Astrocyte (in vitro differentiated cells and primary cell): ENCODE measurements at regions not wholly inside any gene's neighbourhood (a gene's known extent, or its start where the extent isn't known, plus 50 kb on each side); places are given as distances from the start of the nearest gene placed in this dataset.

Experiments
- EZH2 ChIP-seq: IDR thresholded peaks from 2 replicates; pipeline ENCODE4 v1.6.1; 2012; ENCODE audit warnings: mild to moderate bottlenecking, low read length, inconsistent platforms; ENCODE audit not compliant: insufficient read depth
- TF ChIP-seq, protein P1 (sequence below): IDR thresholded peaks from 2 replicates; pipeline ENCODE4 v1.5.1; 2011; ENCODE audit warnings: low read depth, mild to moderate bottlenecking, inconsistent platforms, low read length, moderate library complexity; ENCODE audit not compliant: insufficient read depth

DNA sequence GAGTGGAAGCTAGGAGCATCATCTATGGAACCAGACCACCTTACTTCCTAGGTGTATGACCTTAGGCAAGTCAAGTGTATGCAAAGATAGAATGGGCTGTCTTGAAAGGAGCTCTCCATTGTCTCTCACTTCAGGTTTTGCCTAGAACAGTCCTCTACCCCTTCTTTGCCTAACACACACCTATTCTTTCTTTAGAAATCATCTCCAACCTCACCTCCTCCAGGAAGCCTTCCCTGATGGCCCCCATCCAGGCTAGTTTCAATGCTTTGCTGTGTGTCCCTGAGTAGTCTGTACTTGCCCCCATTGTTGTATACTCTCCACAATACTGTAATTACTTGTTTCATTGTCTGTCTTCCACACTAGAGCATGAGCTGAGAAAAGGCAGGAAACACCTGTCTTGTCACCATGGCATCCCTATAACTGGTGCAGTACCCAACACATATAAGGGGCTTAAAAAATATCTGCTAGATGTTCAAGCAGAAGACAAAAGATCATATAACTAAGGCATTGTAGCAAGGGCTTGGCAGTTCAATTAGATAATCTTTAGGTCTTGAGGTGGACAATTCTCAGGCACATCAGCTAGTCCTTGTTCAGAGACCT lies 83.0 kb downstream of the RRAGC start:
- TF ChIP-seq, protein P1, sequence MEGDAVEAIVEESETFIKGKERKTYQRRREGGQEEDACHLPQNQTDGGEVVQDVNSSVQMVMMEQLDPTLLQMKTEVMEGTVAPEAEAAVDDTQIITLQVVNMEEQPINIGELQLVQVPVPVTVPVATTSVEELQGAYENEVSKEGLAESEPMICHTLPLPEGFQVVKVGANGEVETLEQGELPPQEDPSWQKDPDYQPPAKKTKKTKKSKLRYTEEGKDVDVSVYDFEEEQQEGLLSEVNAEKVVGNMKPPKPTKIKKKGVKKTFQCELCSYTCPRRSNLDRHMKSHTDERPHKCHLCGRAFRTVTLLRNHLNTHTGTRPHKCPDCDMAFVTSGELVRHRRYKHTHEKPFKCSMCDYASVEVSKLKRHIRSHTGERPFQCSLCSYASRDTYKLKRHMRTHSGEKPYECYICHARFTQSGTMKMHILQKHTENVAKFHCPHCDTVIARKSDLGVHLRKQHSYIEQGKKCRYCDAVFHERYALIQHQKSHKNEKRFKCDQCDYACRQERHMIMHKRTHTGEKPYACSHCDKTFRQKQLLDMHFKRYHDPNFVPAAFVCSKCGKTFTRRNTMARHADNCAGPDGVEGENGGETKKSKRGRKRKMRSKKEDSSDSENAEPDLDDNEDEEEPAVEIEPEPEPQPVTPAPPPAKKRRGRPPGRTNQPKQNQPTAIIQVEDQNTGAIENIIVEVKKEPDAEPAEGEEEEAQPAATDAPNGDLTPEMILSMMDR: no peak
- TF ChIP-seq EZH2: no peak
